Activated CD4-positive, alpha-beta T cell treated with anti-CD3 and anti-CD28 coated beads for 24 hours (primary cell): ENCODE measurements at regions not wholly inside any gene's neighbourhood (a gene's known extent, or its start where the extent isn't known, plus 50 kb on each side); places are given as distances from the start of the nearest gene placed in this dataset.
"Not testable (repeated sequence)": the region's sequence is repeated elsewhere in the genome, so short reads cannot be mapped to it uniquely, and the experiment has no call there.

Experiments used
- DNase-seq, 2 donors: peaks; one replicate each; pipeline ENCODE4 v3.0.0-alpha.2; 2020; ENCODE audit warnings: low read depth in 2 of 2

DNA sequence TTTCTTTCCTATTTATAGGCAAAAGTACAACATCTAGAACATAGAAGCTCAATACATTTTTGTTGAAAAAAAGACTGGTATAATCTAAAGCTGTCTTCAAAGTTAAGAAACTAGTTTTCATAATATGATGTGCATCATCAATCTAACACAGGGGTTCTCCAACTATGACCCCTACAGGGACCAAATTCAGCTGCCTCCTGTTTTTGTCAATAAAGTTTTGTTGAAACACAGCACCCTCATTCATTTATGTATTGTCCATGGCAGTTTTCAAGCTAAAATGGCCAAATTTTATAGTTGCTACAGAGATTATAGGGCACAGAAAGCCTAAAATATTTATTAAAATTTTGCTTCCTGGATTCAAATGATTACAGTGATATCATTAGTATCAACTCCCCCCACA lies 452.9 kb downstream of the CCER1 start:
- no peak for DNase-seq

DNA sequence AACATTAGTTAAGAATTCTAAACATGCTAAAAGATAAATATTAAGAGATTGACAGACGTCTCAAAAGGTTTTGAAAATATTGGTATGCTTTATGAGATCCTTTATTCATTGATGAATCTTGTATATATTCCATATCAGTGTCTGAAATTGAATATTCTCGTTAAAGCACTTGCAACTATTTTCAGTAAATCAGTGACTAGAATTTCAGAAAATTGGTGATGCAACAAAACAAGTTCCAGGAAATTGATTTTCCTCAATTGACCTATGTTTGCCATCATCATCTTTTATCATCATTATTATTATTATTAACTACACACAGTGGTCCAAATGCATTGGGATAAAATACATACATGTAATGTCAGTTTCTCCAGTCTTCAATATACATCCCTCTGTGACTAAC lies 453.6 kb downstream of the CCER1 start:
- no peak for DNase-seq

DNA sequence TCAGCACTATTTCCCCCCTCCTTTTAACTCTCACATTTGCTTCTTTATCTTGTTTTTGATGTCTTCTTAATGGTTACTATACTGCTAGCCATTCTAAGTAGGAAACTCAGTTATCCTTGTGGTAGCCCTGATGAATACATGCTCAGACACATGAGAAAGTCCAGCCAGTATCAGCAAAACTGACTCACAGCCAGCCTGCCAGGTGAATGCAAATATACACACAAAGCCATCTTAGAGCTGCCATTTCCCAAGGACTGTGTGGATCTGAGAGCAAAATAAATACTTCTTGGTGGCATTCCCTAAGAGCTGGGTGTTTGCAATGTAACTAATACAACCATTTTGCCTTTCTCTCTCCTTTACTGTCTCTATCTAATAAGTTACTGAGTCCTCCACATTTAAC lies 455.2 kb downstream of the CCER1 start:
- DNase-seq: no peak

DNA sequence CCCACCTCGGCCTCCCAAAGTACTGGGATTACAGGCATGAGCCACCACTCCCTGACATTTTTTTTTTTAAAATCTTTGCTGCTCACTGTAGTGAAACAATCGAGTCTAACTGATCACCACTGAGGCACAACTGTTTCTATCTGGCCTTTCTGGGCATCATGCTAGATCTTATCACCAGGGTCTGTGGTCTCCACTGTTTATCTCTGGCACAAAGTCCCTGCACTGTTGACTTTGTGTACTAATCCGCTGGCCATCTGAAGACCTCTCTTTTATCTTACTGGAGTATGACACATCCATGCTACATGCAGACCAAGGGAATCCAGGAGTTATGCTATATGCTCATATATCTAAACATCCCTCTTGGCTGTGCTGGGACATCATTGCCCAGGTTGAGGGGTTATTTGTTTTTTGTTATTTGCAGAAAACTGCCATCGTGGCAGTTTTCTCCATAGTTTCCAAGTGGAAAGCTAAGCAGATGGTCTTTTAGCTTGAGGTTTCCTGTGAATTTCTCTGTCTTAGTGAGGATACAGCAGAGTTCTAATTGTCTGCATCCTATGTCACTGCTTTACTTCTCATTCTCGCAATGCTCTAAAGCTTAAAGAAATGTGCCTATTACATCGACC lies 456.9 kb downstream of the CCER1 start:
- DNase-seq: no peak

DNA sequence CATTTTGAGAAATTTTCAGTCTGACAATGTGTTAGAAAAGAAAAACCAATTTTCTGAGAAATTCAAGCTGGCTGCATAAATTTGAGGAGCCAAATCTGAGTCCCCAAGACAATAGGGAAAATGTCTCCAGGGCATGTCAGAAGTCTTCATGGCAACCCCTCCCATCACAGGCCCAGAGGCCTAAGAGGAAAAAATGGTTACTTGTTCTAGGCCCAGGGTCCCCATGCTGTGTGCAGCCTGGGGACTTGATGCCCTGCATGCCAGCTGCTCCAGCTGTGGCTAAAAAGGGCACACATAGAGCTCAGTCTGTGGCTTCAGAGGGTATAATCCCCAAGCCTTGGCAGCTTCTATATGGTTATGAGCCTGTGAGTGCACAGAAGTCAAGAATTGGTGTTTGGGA lies 464.6 kb downstream of the CCER1 start:
- no peak for DNase-seq

DNA sequence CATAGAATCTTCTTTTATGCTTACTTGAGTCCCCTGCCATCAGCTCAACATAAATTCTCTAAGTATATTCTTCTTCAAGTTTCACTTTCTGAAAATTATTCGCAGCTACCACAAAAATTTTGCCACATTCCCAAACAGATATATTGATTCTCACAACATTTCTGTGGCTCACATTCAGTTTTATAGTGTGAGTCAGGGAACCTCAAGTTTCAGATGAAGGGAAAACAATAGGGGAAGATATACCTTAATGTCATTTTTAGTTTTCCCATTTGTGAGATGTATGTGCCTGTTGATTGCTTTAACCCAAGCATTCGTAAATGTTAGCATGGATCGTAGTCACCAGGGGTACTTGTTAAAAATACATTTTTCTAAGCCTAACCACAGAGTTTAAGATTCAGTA lies 465.8 kb downstream of the CCER1 start:
- no peak for DNase-seq

DNA sequence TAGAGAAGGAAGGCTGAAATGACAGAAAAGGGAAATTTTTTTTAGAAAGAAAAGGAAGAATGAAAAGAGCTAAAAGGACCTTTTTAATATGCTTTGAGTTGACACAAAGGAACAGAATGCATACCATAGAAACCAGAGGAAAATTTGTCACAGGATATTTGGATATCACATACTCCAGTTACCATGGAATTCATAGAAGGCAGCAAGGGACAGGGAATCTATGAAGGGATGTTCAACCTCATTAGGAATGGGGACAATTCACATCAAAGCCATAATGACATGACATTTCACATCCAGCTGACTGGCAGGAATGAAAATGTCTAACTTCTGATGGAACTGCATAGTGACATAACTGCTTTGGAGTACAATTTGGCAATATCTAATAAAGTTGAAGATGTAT lies 469.4 kb downstream of the CCER1 start:
- DNase-seq: no peak

DNA sequence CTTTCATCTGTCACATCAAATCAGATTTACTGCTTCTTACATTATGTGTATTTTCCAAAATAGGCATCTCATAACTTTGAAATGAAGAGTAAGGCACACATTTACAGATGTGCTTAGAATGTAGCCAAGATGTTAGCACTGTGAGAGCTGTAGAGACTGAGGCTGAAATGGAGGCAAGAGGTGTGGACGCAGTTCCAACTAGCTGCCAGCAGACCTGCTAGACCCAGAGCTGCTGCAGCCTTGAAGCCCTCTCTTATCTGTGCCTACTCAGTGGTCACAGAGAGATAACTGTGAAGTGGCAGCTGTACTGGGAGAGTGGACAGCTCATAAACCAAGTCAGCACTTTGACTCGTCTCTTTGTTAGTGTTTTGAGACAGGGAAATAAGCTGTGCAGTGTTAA lies 470.9 kb downstream of the CCER1 start:
- DNase-seq: no peak

DNA sequence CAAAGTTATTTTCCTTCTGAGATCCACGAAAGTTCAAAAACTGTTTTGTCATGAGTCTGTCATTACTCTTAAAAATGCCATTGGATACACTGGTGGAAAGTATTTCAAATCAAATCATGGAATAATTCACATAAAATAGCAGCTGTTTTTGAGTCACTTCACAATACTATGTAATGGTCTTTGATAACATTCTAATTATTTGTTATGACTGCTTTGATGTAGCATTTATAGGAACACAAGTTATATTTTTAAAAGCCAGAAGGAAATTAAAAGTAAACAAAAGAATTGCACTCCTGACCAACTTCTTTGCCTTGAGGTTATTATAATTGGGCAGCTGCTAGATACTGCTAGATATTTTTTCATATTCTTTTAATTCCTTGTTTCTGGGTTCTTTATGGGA lies 473.2 kb downstream of the CCER1 start:
- no peak for DNase-seq

DNA sequence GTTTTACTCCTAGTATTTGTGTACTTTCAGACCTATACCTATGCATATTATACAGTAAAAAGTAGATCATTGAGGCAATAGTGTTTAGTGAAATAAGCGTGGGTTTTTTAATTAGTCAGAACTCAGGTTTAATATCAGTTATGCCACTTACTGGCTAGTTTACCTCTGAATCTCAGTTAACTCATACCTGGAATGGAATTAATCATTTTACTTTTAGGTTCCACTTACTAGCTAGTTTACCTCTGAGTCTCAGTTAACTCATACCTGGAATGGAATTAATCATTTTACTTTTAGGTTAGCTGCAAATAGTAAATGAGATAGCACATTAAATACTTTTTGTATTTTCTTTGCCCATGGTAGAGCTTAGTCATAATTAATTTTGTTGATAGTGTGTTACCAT lies 475.7 kb downstream of the CCER1 start:
- no peak for DNase-seq

DNA sequence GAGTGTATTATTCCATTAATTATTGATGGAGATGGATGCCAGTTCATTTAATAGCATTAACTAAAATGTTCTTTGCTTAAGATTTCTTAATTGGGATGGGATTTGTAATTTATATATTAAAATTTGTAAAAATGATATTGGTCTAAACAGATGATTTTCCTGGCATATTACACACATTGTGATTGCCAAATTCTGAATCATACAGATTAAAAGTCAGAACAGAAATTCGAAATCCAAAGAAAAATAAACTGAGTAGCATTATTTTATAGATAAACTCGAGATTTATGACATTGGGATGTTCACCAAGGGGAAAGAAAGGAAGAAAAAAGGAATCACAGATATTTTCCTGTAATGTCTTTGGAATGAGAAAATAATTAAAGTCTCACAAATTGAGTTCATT lies 481.1 kb downstream of the CCER1 start:
- DNase-seq: no peak

DNA sequence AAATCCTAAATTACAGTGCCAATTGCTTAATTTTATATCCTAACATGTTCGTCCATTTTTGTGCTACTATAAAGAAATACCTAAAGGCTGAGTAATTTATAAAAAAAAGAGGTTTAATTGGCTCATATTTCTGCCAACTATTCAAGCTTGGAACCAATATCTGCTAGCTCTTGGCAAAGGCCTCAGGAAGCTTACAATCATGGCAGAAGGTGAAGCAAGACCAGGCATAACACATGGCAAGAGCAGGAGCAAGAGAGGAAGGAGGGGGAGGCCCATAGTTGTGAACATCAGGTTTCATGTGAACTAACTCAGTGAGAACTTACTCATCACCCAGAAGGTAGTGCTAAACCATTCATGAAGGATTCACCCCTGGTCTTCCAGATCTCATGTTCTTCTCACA lies 494.3 kb downstream of the CCER1 start:
- DNase-seq: no peak

DNA sequence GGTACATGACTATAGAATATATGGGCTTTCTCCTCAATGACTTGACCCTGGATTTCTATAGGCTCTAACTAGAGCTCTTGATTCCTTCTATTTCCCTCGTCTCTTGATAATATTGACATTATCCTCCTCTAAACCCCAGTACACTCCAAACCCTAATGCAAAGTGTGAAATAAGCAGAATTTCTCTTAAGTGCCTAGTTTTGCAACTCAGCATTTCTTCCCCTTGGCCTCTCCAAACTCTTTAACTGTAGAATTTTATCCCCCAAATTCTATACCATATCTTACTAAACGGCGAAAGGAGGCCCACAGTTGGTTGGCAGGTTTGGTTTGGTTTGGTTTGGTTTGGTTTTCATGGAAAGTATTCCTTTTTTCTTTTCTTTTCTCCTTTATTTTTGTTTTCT lies 498.7 kb downstream of the CCER1 start:
- no peak for DNase-seq

DNA sequence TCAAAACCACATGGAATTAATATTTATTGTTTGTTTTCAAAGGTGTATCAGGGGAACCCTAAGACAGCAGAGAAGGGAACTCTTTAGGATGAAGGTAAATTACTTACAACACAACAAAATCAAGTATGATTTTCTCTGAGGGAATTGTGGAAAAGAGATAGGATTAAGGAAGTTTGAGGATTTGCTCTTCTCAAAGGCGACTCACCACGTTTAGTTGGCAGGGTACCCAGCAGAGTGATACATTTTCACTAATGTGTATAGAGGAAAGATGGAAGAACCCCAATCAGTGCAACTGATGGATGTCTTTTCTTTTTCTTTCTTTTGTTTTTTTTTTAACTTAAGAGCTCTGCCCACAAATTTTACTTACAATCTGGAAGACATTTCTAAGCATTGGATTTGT lies 499.2 kb downstream of the CCER1 start:
- DNase-seq: no peak

DNA sequence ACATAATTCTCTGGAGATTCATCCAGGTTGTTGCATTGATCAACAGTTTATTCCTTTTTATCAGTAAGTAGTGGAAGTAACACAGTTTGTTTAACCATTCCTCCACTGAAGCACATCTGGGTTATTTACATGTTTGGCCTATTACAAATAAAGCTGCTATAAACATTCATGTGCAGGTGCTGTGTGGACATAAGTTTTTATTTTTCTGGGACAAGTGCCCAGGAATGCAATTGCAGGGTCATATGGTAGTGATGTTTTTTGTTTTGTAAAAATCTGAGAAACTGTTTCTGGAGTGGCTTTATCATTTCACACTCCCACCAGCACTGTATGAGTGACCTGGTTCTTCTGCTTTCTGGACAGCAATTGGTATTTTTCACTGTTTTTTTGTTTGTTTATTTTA lies 505.4 kb downstream of the CCER1 start:
- DNase-seq: no peak

DNA sequence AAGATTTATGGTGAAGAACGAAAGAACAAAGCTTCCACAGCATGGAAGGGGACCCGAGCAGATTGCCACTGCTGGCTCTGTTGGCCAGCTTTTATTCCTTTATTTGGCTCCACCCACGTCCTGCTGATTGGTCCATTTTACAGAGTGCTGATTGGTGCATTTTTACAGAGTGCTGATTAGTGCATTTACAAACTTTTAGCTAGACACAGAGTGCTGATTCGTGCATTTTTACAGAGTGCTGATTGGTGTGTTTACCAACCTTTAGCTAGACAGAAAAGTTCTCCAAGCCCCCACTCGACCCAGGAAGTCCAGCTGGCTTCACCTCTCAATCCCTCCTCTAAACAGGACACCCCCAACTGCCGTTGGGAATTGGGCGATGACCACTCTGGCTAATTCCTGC lies 511.5 kb downstream of the CCER1 start:
- DNase-seq: not testable (repeated sequence)

DNA sequence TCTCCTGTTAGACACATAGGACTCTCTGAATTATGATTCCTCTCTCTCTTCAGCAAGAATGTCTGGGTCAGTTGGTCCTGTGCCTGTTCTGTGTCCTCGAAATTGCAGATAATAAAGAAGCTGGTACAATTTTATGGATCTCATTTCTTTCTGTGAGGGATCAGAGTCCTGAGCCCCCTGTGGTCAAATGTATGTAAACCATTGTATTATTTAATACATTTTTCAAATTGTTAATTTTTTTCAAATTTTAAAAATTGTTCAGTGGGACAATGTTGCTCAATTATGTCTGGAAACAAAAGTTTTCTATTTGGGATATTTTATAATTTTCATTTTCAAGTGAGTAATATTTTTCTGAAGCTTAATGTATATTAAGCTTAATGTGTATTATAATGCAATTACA lies 513.5 kb downstream of the CCER1 start:
- DNase-seq: no peak

DNA sequence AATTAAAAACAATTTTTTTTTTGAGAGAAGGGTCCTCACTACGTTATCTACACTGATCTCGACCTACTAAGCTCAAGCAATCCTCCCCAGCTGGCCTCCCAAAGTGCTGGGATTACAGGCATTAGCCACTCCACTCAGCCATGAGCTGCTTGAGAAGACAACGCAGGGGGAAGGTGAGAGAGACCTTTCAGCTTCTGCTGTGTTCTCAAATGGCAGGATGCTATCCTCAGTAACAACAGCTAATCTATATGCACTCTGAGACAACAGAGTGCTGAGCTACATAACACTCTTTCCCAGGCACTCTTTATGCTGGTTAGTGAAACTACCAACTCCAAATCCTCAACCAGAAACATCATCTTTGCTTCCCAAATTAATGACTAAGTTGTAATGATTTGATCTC lies 526.1 kb downstream of the CCER1 start:
- no peak for DNase-seq

DNA sequence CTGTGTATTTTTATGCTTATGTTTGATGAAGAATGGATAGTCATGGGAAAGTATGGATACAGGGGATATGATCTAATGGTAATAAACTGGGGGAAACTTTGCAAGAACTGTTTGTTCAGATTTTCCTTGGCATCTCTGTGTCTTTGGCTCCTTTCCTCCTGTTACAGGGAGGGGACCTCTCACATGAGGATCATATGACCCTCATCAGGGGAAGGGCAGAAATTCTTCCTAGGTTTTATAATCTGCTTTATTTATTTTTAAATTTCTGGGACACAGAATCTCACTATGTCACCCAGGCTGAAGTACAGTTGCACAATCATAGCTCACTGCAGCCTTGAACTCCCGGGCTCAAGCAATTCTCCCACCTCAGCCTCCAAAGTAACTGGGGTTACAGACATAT lies 526.5 kb downstream of the CCER1 start:
- no peak for DNase-seq

DNA sequence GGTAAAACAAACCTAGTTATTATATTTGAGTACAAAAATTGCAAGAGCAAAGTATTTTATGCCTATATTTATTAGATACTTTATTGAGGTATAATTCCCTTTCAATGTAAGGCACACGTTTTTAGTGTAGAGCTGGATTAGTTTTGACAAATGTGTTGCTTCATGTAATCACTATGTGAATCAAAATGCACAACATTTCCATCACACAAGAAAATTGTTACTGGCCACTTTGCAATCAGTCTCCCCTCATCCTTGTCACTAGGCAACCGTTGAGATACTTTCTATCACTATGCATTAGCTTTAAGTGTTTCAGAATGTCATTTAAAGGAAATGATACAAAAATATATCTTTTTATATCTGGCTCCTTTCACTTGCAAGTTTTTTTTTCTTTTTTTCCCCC lies 531.0 kb downstream of the CCER1 start:
- no peak for DNase-seq

DNA sequence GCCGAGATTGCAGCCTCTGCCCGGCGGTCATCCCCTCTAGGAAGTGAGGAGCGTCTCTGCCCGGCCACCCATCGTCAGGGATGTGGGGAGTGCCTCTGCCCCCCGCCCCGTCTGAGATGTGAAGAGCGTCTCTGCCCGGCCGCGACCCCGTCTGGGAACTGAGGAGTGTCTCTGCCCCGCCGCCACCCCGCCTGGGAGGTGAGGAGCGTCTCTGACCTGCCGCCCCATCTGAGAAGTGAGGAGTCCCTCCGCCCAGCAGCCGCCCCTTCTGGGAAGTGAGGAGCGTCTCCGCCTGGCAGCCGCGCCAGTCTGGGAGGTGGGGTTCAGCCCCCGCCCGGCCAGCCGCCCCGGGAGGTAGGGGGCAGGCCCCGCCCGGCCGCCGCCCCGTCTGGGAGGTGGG lies 544.0 kb downstream of the CCER1 start:
- no peak for DNase-seq

DNA sequence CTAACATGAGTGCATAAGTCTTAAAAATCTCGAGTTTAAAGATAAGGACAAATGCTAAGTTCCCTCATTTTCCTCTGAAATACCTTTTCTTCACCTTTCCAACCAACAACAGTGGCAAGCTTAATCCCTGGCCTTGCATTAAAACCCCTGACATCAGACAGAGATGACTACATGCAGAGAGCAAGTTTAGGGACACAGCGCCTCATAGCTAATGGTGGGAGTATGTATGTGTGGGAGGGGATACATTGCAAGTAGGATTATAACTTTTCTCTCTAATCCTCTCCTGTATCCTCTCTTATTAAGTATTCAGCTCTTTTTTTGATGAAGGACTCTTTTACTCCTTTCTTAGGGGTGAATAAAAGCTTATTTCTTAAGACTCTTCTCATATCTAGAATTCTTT lies 547.1 kb downstream of the CCER1 start:
- DNase-seq: no peak

DNA sequence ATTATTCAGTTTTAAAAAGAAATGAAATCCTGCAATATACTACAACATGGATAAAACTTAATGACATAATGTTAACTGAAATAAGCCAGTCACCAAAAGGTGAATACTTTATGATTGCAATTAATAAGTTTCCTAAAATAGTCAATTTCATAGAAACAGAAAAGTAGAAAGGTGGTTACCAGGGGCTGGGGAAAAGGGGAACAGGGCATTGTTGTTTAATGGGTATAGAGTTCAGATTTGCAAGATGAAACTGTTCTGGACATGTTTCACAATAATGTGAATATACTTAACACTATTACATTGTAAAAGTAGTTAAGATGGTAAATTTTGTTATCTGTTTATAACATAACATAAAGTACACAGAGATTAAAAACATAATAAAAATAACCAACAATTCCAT lies 550.9 kb downstream of the CCER1 start:
- DNase-seq: no peak

DNA sequence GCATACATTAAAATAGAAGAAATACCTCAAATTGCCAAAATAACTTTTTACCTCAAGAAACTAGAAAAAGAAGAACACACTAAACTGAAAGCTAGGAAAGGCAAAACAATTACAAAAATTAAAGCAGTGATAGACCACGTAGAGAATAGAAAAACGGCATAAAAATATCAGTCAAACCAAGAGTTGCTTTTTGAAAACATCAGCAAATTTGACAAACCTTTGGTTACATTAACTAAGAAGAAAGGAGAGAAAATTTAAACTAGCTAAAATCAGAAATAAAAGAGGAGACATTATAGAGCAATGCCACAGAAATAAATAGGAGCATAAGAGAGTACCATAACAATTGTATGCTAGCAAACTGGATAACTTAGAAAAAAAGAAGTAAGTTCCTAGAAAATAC lies 553.8 kb downstream of the CCER1 start:
- DNase-seq: no peak

DNA sequence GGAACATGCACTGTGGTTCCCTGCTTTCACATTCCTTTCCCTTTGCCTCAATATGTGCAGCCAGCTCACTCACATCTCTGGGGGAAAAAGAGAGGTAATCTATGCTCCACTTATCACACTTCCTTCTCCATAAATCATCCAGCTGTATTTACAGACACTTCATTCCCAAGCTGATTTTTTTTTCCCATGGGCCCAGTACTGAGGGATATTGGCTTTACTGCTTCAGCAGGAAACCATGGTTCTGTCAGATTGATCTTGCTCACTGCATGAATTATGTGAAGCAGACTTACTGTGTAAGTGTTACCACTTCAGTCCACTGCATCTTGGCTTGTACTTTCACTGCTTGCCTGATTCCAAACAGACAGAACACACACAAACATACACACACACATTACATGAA lies 555.6 kb downstream of the CCER1 start:
- DNase-seq: no peak
